OCI-LY1 (cell line): ENCODE measurements at regions not wholly inside any gene's neighbourhood (a gene's known extent, or its start where the extent isn't known, plus 50 kb on each side); places are given as distances from the start of the nearest gene placed in this dataset.

Experiments
- H2AFZ ChIP-seq: fragments of 200-600 bp; sonication (generic), shearing (Covaris generic); 2 replicates; pipeline ENCODE4 v1.6.0; 2014; ENCODE audit warnings: antibody characterized with exemption, mild to moderate bottlenecking, low read length
- H3F3A ChIP-seq: fragments of 200-600 bp; sonication (generic), shearing (Covaris generic); 2 replicates; pipeline ENCODE4 v1.6.0; 2014; ENCODE audit warnings: mild to moderate bottlenecking, antibody characterized with exemption, low read length, moderate library complexity; ENCODE audit not compliant: insufficient read depth
- H3K27ac ChIP-seq: fragments of 200-600 bp; sonication (generic); 2 replicates; pipeline ENCODE4 v1.5.1; 2014; ENCODE audit warnings: low read length, mixed run types, mild to moderate bottlenecking, low read depth; ENCODE audit not compliant: poor library complexity, severe bottlenecking
- H3K27me3 ChIP-seq: fragments of 200-600 bp; sonication (generic); 2 replicates; pipeline ENCODE4 v1.6.0; 2014; ENCODE audit warnings: antibody characterized with exemption, mild to moderate bottlenecking, low read length, moderate library complexity; ENCODE audit not compliant: insufficient read depth
- H3K36me3 ChIP-seq: fragments of 200-600 bp; sonication (generic); 2 replicates; pipeline ENCODE4 v1.6.1; 2014; ENCODE audit warnings: mild to moderate bottlenecking, antibody characterized with exemption, low read length, moderate library complexity, mixed read lengths; ENCODE audit not compliant: insufficient read depth
- H3K4me1 ChIP-seq: fragments of 200-600 bp; sonication (generic); 2 replicates; pipeline ENCODE4 v1.5.1; 2014; ENCODE audit warnings: mild to moderate bottlenecking, low read length, moderate library complexity; ENCODE audit not compliant: insufficient read depth, severe bottlenecking
- H3K4me2 ChIP-seq: fragments of 200-600 bp; sonication (generic), shearing (Covaris generic); 2 replicates; pipeline ENCODE4 v1.6.1; 2014; ENCODE audit warnings: low read length
- H3K4me3 ChIP-seq: fragments of 200-600 bp; sonication (generic); 2 replicates; pipeline ENCODE4 v1.5.1; 2014; ENCODE audit warnings: low read length, low read depth, mild to moderate bottlenecking, mixed read lengths; ENCODE audit not compliant: poor library complexity, severe bottlenecking
- H3K79me2 ChIP-seq: fragments of 200-600 bp; shearing (Covaris generic); 2 replicates; pipeline ENCODE4 v1.6.1; 2016; ENCODE audit warnings: mixed run types, low read length, mixed read lengths; ENCODE audit not compliant: insufficient read depth
- H3K9ac ChIP-seq: fragments of 200-600 bp; sonication (generic), shearing (Covaris generic); 2 replicates; pipeline ENCODE4 v1.6.1; 2014; ENCODE audit warnings: mild to moderate bottlenecking, low read length, mixed read lengths
- H3K9me2 ChIP-seq: fragments of 200-600 bp; sonication (generic), shearing (Covaris generic); 2 replicates; pipeline ENCODE4 v1.6.1; 2014; ENCODE audit warnings: low read depth, mild to moderate bottlenecking, low read length, mixed read lengths
- H3K9me3 ChIP-seq: fragments of 200-600 bp; shearing (Covaris generic); 2 replicates; pipeline ENCODE4 v1.6.1; 2014; ENCODE audit warnings: low read length, mixed read lengths
- H4K20me1 ChIP-seq: fragments of 200-600 bp; sonication (generic), shearing (Covaris generic); 2 replicates; pipeline ENCODE4 v1.6.0; 2016; ENCODE audit warnings: mild to moderate bottlenecking, low read length; ENCODE audit not compliant: insufficient read depth
- EZH2 ChIP-seq: fragments of 200-600 bp; sonication (generic), shearing (Covaris generic); IDR thresholded peaks from 2 replicates; pipeline ENCODE4 v1.8.0; 2017; ENCODE audit warnings: borderline replicate concordance, mixed run types, mild to moderate bottlenecking, antibody characterized with exemption, low read length, moderate library complexity, mixed read lengths
- TF ChIP-seq, protein P1 (sequence below): fragments of 200-600 bp; sonication (generic), shearing (Covaris generic); IDR thresholded peaks from 2 replicates; pipeline ENCODE4 v1.5.1; 2017; ENCODE audit warnings: mild to moderate bottlenecking, antibody characterized with exemption, low read length, moderate library complexity, mixed read lengths

GRCh38 chr2:217656316-217656715, 346.5 kb downstream of the TNS1 start:
- Histone ChIP-seq H3K4me3 (no peak overlapping the region), H3K9me2 (no peaks in the 10 kb centered on the region), H3K27me3 (no peaks in the 10 kb centered on the region), H3K79me2 (no peaks in the 10 kb centered on the region), H3K4me2 (no peak overlapping the region), H3K9me3 (no peaks in the 10 kb centered on the region), H3K4me1 (no peaks in the 10 kb centered on the region), H2AFZ (no peak overlapping the region), H3F3A (no peaks in the 10 kb centered on the region), H3K9ac (no peak overlapping the region), H4K20me1 (no peaks in the 10 kb centered on the region), H3K36me3 (no peaks in the 10 kb centered on the region), H3K27ac (no peak overlapping the region)
- no peak for TF ChIP-seq EZH2
- TF ChIP-seq, protein P1, sequence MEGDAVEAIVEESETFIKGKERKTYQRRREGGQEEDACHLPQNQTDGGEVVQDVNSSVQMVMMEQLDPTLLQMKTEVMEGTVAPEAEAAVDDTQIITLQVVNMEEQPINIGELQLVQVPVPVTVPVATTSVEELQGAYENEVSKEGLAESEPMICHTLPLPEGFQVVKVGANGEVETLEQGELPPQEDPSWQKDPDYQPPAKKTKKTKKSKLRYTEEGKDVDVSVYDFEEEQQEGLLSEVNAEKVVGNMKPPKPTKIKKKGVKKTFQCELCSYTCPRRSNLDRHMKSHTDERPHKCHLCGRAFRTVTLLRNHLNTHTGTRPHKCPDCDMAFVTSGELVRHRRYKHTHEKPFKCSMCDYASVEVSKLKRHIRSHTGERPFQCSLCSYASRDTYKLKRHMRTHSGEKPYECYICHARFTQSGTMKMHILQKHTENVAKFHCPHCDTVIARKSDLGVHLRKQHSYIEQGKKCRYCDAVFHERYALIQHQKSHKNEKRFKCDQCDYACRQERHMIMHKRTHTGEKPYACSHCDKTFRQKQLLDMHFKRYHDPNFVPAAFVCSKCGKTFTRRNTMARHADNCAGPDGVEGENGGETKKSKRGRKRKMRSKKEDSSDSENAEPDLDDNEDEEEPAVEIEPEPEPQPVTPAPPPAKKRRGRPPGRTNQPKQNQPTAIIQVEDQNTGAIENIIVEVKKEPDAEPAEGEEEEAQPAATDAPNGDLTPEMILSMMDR = no peak

- no peak overlapping the region for H2AFZ ChIP-seq
Measured at GRCh38 chr2:217655651-217656050, 347.1 kb downstream of the TNS1 start.

DNA sequence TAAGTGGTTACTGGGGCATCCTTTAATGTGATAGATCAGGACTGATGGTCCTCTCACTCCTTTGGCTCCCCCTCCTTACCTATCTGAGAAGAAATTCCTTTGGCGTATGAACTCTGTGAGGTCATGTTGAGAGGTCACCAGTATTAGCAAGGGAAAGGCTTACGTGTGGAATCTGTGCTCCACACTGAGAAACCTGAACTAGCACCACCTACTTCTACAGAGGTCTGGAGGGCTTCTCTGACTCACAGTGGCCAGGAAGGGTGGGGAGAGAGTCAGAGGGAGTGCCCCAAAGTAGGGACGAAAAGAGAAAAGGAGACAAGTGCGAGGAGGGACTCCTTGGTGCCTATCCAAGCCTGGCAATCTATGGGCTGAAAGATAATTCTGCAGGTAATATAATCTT, 348.6 kb downstream of the TNS1 start:
- no peaks in the 10 kb centered on the region for H3K4me1 ChIP-seq
- no peaks in the 10 kb centered on the region for H3K79me2 ChIP-seq
- no peak overlapping the region for H2AFZ ChIP-seq
- H3K27ac ChIP-seq = no peak overlapping the region
- no peaks in the 10 kb centered on the region for H4K20me1 ChIP-seq
- no peaks in the 10 kb centered on the region for H3F3A ChIP-seq
- H3K9me3 ChIP-seq = no peaks in the 10 kb centered on the region
- no peak overlapping the region for H3K9ac ChIP-seq
- no peaks in the 10 kb centered on the region for H3K27me3 ChIP-seq
- H3K4me2 ChIP-seq = no peak overlapping the region
- no peak overlapping the region for H3K4me3 ChIP-seq
- H3K9me2 ChIP-seq = no peaks in the 10 kb centered on the region
- H3K36me3 ChIP-seq = no peaks in the 10 kb centered on the region
- TF ChIP-seq, protein P1 = no peak
- no peak for TF ChIP-seq EZH2

More at GRCh38 chr2:217655651-217656050, 347.1 kb downstream of the TNS1 start:
- Histone ChIP-seq H3K79me2 (no peaks in the 10 kb centered on the region), H3K9ac (no peak overlapping the region), H3K4me2 (no peak overlapping the region), H4K20me1 (no peaks in the 10 kb centered on the region), H3K27ac (no peak overlapping the region), H3K4me1 (no peaks in the 10 kb centered on the region), H3K4me3 (no peak overlapping the region), H3K9me3 (no peaks in the 10 kb centered on the region), H3K27me3 (no peaks in the 10 kb centered on the region), H3K36me3 (no peaks in the 10 kb centered on the region), H3F3A (no peaks in the 10 kb centered on the region), H3K9me2 (no peaks in the 10 kb centered on the region)
- no peak for TF ChIP-seq EZH2
- TF ChIP-seq, protein P1 = no peak
